Osteocyte (in vitro differentiated cells): ENCODE measurements at regions not wholly inside any gene's neighbourhood (a gene's known extent, or its start where the extent isn't known, plus 50 kb on each side); places are given as distances from the start of the nearest gene placed in this dataset.

ENCODE experiments used
- DNase-seq: peaks from one replicate; pipeline ENCODE4 v3.0.0; 2021; ENCODE audit warnings: mixed read lengths; ENCODE audit not compliant: unreplicated experiment; ENCODE audit errors: extremely low spot score
- H3K27ac Mint-ChIP-seq: one replicate; pipeline ENCODE4 v1.8.0; 2021; ENCODE audit warnings: mild to moderate bottlenecking, mixed read lengths; ENCODE audit not compliant: unreplicated experiment
- H3K27me3 Mint-ChIP-seq: one replicate; pipeline ENCODE4 v1.8.0; 2021; ENCODE audit warnings: mixed read lengths; ENCODE audit not compliant: unreplicated experiment
- H3K36me3 Mint-ChIP-seq: one replicate; pipeline ENCODE4 v1.8.0; 2021; ENCODE audit warnings: mixed read lengths; ENCODE audit not compliant: unreplicated experiment
- H3K4me1 Mint-ChIP-seq: one replicate; pipeline ENCODE4 v1.8.0; 2021; ENCODE audit warnings: mixed read lengths; ENCODE audit not compliant: unreplicated experiment
- H3K4me3 Mint-ChIP-seq: one replicate; pipeline ENCODE4 v1.8.0; 2021; ENCODE audit warnings: mild to moderate bottlenecking, moderate library complexity, mixed read lengths; ENCODE audit not compliant: unreplicated experiment
- H3K9me3 Mint-ChIP-seq: one replicate; pipeline ENCODE4 v1.8.0; 2021; ENCODE audit warnings: mixed read lengths; ENCODE audit not compliant: unreplicated experiment
- CTCF ChIP-seq: fragments of 200-600 bp; sonication (generic); IDR thresholded peaks from 2 replicates; pipeline ENCODE4 v1.5.0; 2021; ENCODE audit warnings: antibody characterized with exemption, mild to moderate bottlenecking, moderate library complexity

DNA sequence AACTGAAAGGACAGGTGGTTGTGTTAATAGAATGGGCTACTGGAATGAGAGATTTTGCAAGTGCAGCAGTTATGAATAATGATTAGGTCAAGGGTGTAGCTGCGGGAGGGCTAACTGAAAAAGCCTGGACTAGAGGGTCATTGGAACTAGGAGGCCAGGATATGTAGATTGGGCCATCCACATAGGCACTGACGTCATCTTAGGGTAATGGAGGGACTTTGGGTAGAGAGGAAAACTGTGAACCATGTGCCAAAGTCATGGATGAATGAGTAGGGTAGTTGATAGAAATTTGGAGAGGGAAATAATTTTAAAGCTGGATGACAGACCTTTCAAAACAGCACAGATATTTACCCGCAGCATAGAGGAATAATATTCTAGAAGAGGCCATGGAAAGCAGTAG lies 123.6 kb upstream of the SLITRK2 start:
- Mint-ChIP-seq H3K4me3 (no peak overlapping the region), H3K27ac (no peak overlapping the region), H3K4me1 (no peaks in the 10 kb centered on the region), H3K36me3 (no peaks in the 10 kb centered on the region), H3K27me3 (no peaks in the 10 kb centered on the region), H3K9me3 (peaks cover 70% of the 10 kb centered on the region)
- no peak for DNase-seq
- TF ChIP-seq CTCF = no peak

DNA sequence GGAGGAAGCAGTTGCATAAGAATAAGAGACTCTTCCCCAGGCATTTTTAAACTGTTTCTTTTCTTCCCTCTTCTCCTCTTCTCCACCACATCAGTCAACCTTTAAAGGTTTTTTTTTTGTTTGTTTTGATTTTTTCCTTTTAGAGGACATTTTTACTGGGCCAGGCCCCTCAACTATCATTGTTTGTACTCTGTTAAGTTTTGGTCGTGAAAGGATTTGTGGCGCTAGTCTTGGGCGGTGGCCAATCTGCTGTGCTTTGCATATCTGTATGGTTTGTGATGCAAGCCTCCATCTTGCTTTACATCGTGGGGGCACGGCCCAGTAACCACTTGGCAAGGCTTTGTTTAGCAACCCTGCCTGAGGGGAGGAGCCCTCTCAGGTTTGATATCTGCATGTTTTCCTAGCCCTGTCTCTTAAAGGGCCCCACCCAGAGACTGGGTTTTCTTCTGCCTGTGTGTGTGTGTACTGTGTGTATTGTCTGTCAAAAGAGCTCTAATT lies 101.9 kb upstream of the SLITRK2 start:
- no peaks in the 10 kb centered on the region for H3K36me3 Mint-ChIP-seq
- peaks cover 54% of the 10 kb centered on the region for H3K9me3 Mint-ChIP-seq
- no peaks in the 10 kb centered on the region for H3K27me3 Mint-ChIP-seq
- TF ChIP-seq CTCF = no peak
- H3K27ac Mint-ChIP-seq = no peak overlapping the region
- H3K4me1 Mint-ChIP-seq = no peaks in the 10 kb centered on the region
- no peak overlapping the region for H3K4me3 Mint-ChIP-seq
- no peak for DNase-seq

GRCh38 chrX:145716226-145716625 lies 101.4 kb upstream of the SLITRK2 start:
- Mint-ChIP-seq H3K27ac (no peak overlapping the region), H3K27me3 (no peaks in the 10 kb centered on the region), H3K36me3 (no peaks in the 10 kb centered on the region), H3K4me3 (no peak overlapping the region), H3K9me3 (peaks cover 49% of the 10 kb centered on the region), H3K4me1 (no peaks in the 10 kb centered on the region)
- DNase-seq = no peak
- no peak for TF ChIP-seq CTCF

DNA sequence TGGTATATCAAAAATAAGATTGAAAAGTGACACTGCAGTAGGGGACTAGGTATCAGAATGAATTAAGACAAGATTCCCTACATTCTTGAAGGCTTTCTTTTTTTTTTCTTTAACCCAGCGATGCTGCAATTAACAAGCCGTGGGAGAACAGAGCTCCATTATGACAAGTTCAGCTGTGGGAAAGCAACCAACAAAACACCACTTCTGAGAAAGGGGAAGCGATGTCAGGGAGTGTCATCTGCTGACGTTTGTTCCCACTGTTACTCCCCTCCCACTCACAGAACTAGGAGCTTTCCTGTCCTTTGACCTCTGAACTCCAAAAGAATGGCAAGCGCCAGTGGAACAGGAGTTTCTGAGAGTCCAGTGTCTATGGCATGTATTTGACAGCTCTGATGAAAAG lies 90.2 kb upstream of the SLITRK2 start:
- Mint-ChIP-seq H3K27me3 (no peaks in the 10 kb centered on the region), H3K4me1 (no peaks in the 10 kb centered on the region), H3K36me3 (no peaks in the 10 kb centered on the region), H3K9me3 (peaks cover 36% of the 10 kb centered on the region), H3K27ac (no peak overlapping the region), H3K4me3 (no peak overlapping the region)
- TF ChIP-seq CTCF = no peak
- DNase-seq = no peak

DNA sequence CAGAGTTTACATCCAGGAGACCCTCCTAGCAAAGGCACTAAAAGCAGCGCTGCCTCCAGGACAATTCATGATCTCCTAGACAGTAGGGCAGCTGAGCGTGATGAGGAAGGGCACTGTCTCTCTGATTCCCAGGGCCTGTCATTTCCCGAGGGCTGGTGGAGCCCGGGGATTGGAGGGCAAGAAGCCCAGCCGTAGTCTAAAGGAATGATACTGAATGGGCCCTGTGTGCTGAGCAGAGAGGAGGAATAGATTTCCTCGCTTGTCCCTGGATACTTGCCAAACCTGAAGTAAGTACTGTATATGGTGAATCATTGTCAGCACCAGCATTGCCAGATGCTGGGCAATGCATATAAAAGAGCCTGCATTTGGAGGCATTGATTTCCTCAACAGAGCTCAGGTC lies 88.0 kb upstream of the SLITRK2 start:
- no peak for TF ChIP-seq CTCF
- Mint-ChIP-seq H3K4me3 (no peak overlapping the region), H3K27me3 (no peaks in the 10 kb centered on the region), H3K27ac (no peak overlapping the region), H3K4me1 (no peaks in the 10 kb centered on the region), H3K36me3 (no peaks in the 10 kb centered on the region), H3K9me3 (peaks cover 42% of the 10 kb centered on the region)
- DNase-seq = no peak
